ENCODE measurements at regions not wholly inside any gene's neighbourhood (a gene's known extent, or its start where the extent isn't known, plus 50 kb on each side); places are given as distances from the start of the nearest gene placed in this dataset.

DNA sequence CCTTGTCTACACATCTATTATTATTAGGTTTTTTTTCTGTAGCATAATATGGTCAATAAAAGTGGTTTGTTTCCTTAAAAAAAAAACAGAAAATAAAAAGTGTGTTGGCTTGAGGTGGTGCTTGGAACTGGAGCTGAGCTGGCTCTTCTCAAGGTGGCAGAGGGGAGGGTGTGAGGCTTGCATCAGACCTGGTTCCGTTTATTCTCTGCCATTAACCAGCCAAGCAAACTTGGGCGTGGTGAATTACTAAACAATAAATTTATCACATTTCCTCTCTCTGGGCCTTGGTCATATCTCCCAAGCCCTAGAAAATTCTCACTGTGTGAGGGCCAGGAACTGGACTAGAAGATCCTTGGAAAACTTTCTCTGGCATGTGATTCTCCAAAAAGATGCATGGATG lies 427.5 kb upstream of the MKI67 start:
- no peak for DNase-seq (ENCODE audit: low read depth, low spot score)

- DNase-seq (ENCODE audit: low read depth, low spot score) = no peak
Measured at GRCh38 chr10:128556182-128557110, 430.2 kb upstream of the MKI67 start.

- DNase-seq (ENCODE audit: low read depth, low spot score) = no peak
Measured at GRCh38 chr10:128557149-128557710, 431.0 kb upstream of the MKI67 start.

DNA sequence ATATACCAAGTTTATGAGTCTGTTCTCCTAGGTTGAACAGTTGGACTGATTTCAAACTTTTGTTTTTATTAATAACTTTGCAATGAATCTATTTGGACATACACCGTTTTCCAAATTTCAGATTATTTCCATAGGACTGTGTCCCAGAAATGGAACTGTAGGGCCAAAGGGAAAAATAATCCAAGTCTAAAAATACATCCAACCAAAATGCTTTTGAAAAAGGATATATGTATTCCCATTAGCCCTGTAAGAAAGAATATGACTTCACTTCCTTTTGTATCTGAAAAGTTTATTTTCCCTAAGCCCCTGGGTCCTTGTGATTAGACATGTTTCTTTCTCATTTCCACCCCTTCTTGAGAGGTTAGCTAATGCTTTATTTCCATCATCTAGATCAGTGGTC lies 434.2 kb upstream of the MKI67 start:
- no peak for DNase-seq (ENCODE audit: low read depth, low spot score)

- no peak for DNase-seq (ENCODE audit: low read depth, low spot score)
Measured at GRCh38 chr10:128560993-128561392, 434.8 kb upstream of the MKI67 start.

DNA sequence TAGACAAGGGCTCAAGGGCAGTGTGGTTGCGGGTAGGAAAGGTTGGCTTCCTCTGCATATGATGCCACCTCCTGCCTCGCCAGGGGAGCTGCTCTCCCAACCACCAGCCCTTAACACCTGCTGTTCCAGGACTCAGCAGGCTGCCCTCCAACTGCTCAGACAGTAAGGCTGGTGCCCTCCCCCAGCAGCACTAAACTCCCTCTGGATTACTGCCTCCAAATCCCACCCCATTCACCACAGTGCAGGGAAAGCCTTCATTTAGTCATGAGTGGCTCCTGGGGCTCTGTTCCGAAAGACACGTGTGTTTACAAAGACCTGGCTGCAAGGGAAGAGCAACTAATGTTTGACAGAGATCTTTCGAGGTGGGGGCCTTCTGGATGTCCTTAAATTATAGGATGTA lies 437.2 kb upstream of the MKI67 start:
- no peak for DNase-seq (ENCODE audit: low read depth, low spot score)

- DNase-seq (ENCODE audit: low read depth, low spot score) = no peak
Measured at GRCh38 chr10:128563904-128564303, 437.7 kb upstream of the MKI67 start.

DNA sequence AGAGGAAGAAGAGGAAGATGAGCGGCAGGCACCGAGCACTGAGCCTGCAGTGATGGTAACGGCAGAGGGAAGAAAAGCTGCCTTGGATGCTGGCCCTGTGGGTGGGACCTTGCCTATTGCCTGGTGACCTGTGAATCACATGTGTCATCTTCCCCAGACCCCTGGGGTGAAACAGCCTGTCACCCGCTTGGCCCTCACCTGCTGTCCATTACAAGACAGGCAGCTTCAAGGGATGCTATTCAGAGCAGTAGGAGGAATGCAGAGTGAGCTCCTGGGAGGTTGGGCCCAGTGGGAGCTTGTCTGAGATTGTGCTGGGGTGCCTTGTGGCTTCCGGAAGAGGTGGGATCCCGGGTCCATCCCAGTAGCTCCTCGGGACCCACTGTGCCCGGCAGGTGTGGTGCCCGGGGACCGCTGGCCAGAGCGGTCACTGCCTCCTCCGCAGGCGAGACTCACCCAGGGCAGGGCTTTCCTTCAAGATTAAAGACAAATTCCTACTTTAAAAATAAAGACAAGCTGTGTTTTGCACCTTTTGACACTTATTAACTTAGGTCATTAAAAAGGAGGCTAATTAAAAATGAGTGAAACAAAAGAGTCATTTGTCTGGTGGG lies 440.2 kb upstream of the MKI67 start:
- DNase-seq (ENCODE audit: low read depth, low spot score) = no peak

GRCh38 chr10:128567551-128567950 lies 441.3 kb upstream of the MKI67 start:
- no peak for DNase-seq (ENCODE audit: low read depth, low spot score)

DNA sequence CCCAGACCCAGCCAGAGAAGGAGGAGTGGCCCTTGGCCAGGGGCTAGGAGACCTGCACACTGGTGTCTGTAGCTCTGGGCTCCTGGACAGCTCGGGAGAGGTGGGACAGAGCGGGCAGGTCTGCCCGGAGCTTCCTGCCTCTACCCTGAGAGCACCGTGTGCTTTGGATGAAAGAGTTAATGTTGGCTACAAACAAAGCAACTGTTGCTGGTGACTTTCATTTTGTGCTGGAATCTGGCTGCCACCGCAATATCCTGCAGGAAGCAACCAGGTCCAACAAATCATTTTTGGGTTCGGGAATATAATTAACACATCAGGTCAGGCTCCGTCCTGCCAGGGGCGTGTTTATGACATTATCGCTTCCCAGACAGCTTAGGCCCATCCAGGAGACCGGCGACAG lies 441.8 kb upstream of the MKI67 start:
- no peak for DNase-seq (ENCODE audit: low read depth, low spot score)

GRCh38 chr10:128568491-128568890 lies 442.3 kb upstream of the MKI67 start:
- DNase-seq (ENCODE audit: low read depth, low spot score) = no peak

GRCh38 chr10:128568990-128569945 lies 443.0 kb upstream of the MKI67 start:
- no peak for DNase-seq (ENCODE audit: low read depth, low spot score)

DNA sequence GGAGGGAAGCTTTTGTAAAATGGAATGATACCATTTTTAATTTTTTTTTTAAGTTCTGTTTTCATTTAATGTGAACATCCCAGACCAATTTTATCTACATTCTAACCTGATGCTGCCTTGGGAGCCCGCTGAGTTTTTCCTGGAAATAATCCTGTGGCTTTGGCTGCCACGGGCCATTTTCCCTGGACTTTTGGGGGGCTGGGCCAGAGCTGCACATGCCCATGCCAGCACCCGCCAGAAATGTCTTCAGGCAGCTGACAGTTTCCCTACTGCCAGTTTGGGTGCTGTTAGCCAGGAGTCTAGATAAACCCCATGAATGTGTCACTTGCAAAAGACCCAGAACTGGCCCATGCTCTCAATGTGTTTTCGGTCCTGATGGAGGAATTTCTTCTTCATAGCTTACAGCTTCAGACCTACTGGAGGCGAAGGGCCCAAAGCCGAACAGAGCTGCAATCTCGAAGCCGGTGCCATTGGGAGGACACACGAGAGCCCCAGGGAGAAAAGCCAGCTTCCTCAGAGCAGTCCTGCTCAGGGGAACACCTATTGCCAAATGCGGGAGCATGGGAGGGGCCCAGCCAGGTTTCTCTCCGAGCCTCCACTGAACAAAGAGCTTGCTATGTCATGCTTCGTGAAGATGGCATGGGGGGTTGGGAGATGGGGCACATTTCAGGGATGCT lies 444.2 kb upstream of the MKI67 start:
- no peak for DNase-seq (ENCODE audit: low read depth, low spot score)

- DNase-seq (ENCODE audit: low read depth, low spot score) = no peak
Measured at GRCh38 chr10:128571071-128571470, 444.8 kb upstream of the MKI67 start.

GRCh38 chr10:128571745-128572144 lies 445.5 kb upstream of the MKI67 start:
- DNase-seq (ENCODE audit: low read depth, low spot score) = no peak

- DNase-seq (ENCODE audit: low read depth, low spot score) = no peak
Measured at GRCh38 chr10:128572696-128573095, 446.5 kb upstream of the MKI67 start.

- DNase-seq (ENCODE audit: low read depth, low spot score) = no peak
Measured at GRCh38 chr10:128573281-128573845, 447.1 kb upstream of the MKI67 start.

DNA sequence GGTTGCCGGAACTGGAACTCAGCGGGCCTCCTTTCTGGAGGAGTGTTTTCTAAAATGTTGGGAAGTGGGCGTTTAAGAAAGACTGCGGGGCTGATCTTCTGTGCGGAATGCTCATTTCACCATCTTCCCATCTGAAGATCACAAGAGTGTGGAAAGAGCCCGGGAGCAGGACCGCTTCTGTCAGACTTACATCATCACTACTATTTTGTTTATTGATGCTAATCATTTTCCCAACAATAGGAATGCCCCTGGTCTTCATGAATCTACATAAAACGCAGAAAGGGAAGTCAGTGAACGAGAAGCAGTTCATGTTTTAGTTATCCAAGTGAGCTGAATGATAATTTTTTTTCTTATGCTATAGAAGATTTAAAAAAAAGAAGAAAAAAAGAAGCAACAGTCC lies 447.8 kb upstream of the MKI67 start:
- no peak for DNase-seq (ENCODE audit: low read depth, low spot score)

DNA sequence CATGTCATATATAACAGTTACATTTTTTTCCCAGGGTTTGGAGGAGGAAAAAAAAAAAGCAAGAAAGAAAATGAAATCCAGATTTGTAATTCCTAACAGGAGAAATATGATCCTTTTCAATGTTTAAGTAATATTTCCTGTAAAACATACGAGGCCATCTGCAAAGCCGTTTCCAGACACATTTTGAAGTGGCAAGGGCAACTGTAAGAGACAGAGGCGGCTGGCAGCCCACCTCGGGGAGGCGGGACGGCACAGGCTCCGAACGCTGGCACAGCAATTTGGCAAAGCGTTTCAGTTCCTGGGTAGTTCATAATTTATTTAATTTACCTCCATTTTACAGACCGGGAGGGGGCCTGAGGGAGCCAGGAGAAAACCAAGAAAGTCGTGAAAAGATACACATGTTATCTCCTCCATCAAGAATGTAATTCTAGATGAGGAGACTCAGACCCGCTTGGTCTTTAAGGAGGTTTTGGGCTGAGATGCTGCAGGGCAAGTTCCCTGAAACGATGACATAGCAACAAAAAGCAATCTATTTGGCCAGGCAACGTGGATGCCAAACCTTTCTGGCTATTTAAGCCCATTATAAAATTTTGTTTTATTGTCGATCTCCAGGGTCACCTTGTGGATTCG lies 448.5 kb upstream of the MKI67 start:
- DNase-seq (ENCODE audit: low read depth, low spot score) = no peak

DNA sequence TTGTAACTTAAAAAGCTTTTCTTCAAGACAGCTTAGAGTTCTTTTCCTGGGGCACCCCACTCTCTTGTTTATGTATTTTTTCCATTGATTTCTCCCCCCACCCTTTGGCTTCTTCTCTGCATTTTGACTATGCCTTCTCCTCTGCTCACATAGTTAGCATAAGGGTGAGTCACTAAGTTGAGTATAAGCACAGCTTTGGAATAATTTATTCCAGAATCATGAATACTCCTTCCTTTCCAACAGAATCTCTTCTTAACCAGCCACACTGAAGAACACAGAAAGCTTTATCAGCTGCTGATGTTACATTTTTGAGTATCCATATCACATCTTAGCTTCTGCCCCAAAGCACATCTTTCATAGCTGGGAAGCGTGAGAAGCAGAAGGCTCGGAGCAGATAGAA lies 449.5 kb upstream of the MKI67 start:
- DNase-seq (ENCODE audit: low read depth, low spot score) = no peak
